ENCODE measurements at regions not wholly inside any gene's neighbourhood (a gene's known extent, or its start where the extent isn't known, plus 50 kb on each side); places are given as distances from the start of the nearest gene placed in this dataset.

DNA sequence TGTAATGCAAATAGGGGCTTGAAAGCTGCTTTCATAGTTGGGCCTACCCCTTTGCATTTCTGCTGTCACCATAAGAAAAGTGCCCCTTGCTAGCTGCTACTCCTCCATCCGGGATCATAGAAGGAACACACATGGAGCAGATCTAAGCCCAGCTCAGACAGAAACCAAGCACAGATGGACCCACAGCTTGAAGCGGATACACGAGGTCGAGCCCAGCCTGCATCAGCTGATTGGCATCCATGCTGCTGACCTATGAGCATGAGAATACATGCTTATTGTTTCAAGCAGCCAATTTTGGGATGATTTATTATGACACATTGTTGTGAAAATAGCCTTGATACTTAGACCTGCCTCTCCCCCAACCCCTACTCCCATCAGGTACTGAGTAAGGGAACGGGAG lies 109.2 kb downstream of the ZNF467 start:
- POLR2A ChIA-PET: no interaction called here
- Histone ChIP-seq H3K36me3 (replicated peaks in 1 of 2; ENCODE audit: control insufficient read depth in 1 of 2, insufficient read depth in 2 of 2, low read length in 2 of 2) (no peaks in the 10 kb centered on the region), H3K27me3 (ENCODE audit: control insufficient read depth in 1 of 2, insufficient read depth in 2 of 2, low read length in 2 of 2) (no peaks in the 10 kb centered on the region), H3K27ac (ENCODE audit: extremely low read length, insufficient read depth, low read length) (no peak overlapping the region), H2AFZ (ENCODE audit: low read length) (no peak overlapping the region), H3K9me3 (ENCODE audit: low read length) (no peaks in the 10 kb centered on the region), H3K4me3 (replicated peaks in 1 of 3; ENCODE audit: insufficient read depth in 1 of 3, low read depth in 2 of 3, low read length in 3 of 3) (no peak overlapping the region), H3K9ac (ENCODE audit: insufficient read depth, low read depth, low read length) (no peak overlapping the region), H4K20me1 (ENCODE audit: insufficient read depth, low read length) (no peaks in the 10 kb centered on the region), H3K4me2 (ENCODE audit: low read depth, low read length) (no peak overlapping the region), H3K4me1 (ENCODE audit: insufficient read depth, low read length) (no peaks in the 10 kb centered on the region), H3K79me2 (ENCODE audit: insufficient read depth, low read length) (no peaks in the 10 kb centered on the region)
- no peak for ATAC-seq
- no TSS peak for BruUV-seq (replicated peaks)
- intact Hi-C loops (cut with micrococcal nuclease; ENCODE audit: unreplicated experiment) (loop anchor here (5.0 kb wide), 1 partner anchor 38 kb away; no protein-coding TSS in a partner anchor), in situ Hi-C loops (cut with HindIII; ENCODE audit: extremely low pct_ligation_motif_present, low pct_unique_long_range_greater_than_20kb) (loop anchor here (5.0 kb wide), 1 partner anchor 88 kb away; no protein-coding TSS in a partner anchor)
- WGBS (ENCODE audit: low lambda C conversion rate): 40% methylated on average over 5 of the region's 5 CpGs
- DNase-seq (ENCODE audit: low spot score): no peak
- FAIRE-seq: no peak
- CTCF ChIA-PET (ENCODE audit: low intra/inter-chr PET ratio, low total read pairs): interaction anchor here (4.1 kb wide), 1 partner anchor 78 kb away, joined by 43 read pairs; no protein-coding TSS in a partner anchor
- no peak for TF ChIP-seq ZNF879 (CRISPR knock-in tag; IDR thresholded peaks at IDR 0.05)
- TF ChIP-seq CBX1 (IDR thresholded peaks at IDR 0.05; ENCODE audit: low read depth): no peak
- no peak for TF ChIP-seq RARG (CRISPR knock-in tag; IDR thresholded peaks at IDR 0.05; ENCODE audit: low read depth)
- TF ChIP-seq ZNF772 (CRISPR knock-in tag; IDR thresholded peaks at IDR 0.05): no peak
- TF ChIP-seq ZFP36L2 (CRISPR knock-in tag; IDR thresholded peaks at IDR 0.05): no peak
- no peak for TF ChIP-seq BORCS8-MEF2B (CRISPR knock-in tag; IDR thresholded peaks at IDR 0.05)
- TF ChIP-seq, protein P1, sequence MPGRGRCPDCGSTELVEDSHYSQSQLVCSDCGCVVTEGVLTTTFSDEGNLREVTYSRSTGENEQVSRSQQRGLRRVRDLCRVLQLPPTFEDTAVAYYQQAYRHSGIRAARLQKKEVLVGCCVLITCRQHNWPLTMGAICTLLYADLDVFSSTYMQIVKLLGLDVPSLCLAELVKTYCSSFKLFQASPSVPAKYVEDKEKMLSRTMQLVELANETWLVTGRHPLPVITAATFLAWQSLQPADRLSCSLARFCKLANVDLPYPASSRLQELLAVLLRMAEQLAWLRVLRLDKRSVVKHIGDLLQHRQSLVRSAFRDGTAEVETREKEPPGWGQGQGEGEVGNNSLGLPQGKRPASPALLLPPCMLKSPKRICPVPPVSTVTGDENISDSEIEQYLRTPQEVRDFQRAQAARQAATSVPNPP (CRISPR knock-in tag; IDR thresholded peaks at IDR 0.05): no peak
- no peak for TF ChIP-seq ZNF761 (CRISPR knock-in tag; conservative IDR thresholded peaks at IDR 0.05)
- TF ChIP-seq PHB2 (IDR thresholded peaks at IDR 0.05; ENCODE audit: partially characterized antibody): no peak
- TF ChIP-seq, protein P2, sequence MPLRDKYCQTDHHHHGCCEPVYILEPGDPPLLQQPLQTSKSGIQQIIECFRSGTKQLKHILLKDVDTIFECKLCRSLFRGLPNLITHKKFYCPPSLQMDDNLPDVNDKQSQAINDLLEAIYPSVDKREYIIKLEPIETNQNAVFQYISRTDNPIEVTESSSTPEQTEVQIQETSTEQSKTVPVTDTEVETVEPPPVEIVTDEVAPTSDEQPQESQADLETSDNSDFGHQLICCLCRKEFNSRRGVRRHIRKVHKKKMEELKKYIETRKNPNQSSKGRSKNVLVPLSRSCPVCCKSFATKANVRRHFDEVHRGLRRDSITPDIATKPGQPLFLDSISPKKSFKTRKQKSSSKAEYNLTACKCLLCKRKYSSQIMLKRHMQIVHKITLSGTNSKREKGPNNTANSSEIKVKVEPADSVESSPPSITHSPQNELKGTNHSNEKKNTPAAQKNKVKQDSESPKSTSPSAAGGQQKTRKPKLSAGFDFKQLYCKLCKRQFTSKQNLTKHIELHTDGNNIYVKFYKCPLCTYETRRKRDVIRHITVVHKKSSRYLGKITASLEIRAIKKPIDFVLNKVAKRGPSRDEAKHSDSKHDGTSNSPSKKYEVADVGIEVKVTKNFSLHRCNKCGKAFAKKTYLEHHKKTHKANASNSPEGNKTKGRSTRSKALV (CRISPR knock-in tag; IDR thresholded peaks at IDR 0.05): no peak
- no peak for TF ChIP-seq MTF2 (CRISPR knock-in tag; IDR thresholded peaks at IDR 0.05; ENCODE audit: borderline replicate concordance)
- no peak for TF ChIP-seq KDM5B (CRISPR knock-in tag; IDR thresholded peaks at IDR 0.05; ENCODE audit: borderline replicate concordance)
- no peak for TF ChIP-seq ZSCAN25 (CRISPR knock-in tag; IDR thresholded peaks at IDR 0.05)
- no peak for TF ChIP-seq ZNF17 (CRISPR knock-in tag; IDR thresholded peaks at IDR 0.05)
- no peak for TF ChIP-seq ZFP82 (CRISPR knock-in tag; IDR thresholded peaks at IDR 0.05; ENCODE audit: borderline replicate concordance)

Measured in HepG2 (cell line).